Occipital lobe (tissue), 1 donor: ENCODE measurements at regions not wholly inside any gene's neighbourhood (a gene's known extent, or its start where the extent isn't known, plus 50 kb on each side); places are given as distances from the start of the nearest gene placed in this dataset.

Source experiments
- DNase-seq: peaks from one replicate; lab custom pipeline; 2025; lab: John Stamatoyannopoulos, UW

GRCh38 chr13:55219538-55219937, 1921.2 kb upstream of the PRR20A start:
- no peak for DNase-seq

GRCh38 chr13:55229906-55230569, 1910.7 kb upstream of the PRR20A start:
- no peak for DNase-seq

GRCh38 chr13:55230570-55230908, 1910.2 kb upstream of the PRR20A start:
- DNase-seq: no peak

- no peak for DNase-seq
These were observed 1906.4 kb upstream of the PRR20A start for GRCh38 chr13:55234311-55234710.

GRCh38 chr13:55245005-55245644, 1895.6 kb upstream of the PRR20A start:
- DNase-seq: no peak

- DNase-seq: no peak
These were observed 1885.5 kb upstream of the PRR20A start for GRCh38 chr13:55255236-55255635.

GRCh38 chr13:55263045-55263444, 1877.7 kb upstream of the PRR20A start:
- no peak for DNase-seq

- no peak for DNase-seq
These were observed 1874.1 kb upstream of the PRR20A start for GRCh38 chr13:55266644-55267043.

- no peak for DNase-seq
These were observed 1842.5 kb upstream of the PRR20A start for GRCh38 chr13:55298201-55298600.

- no peak for DNase-seq
These were observed 1838.2 kb upstream of the PRR20A start for GRCh38 chr13:55302568-55302967.

- no peak for DNase-seq
These were observed 1832.8 kb upstream of the PRR20A start for GRCh38 chr13:55307909-55308308.

GRCh38 chr13:55341891-55342290, 1798.8 kb upstream of the PRR20A start:
- no peak for DNase-seq

- no peak for DNase-seq
These were observed 1795.5 kb upstream of the PRR20A start for GRCh38 chr13:55345224-55345623.

- DNase-seq: no peak
These were observed 1793.2 kb upstream of the PRR20A start for GRCh38 chr13:55347528-55347927.

GRCh38 chr13:55359067-55359466, 1781.7 kb upstream of the PRR20A start:
- no peak for DNase-seq

GRCh38 chr13:55361141-55361540, 1779.6 kb upstream of the PRR20A start:
- no peak for DNase-seq

- no peak for DNase-seq
These were observed 1774.0 kb upstream of the PRR20A start for GRCh38 chr13:55366676-55367075.

- DNase-seq: no peak
These were observed 1746.2 kb upstream of the PRR20A start for GRCh38 chr13:55394470-55394869.

GRCh38 chr13:55402870-55403269, 1737.8 kb upstream of the PRR20A start:
- no peak for DNase-seq

- DNase-seq: no peak
These were observed 1736.7 kb upstream of the PRR20A start for GRCh38 chr13:55403887-55404487.

- no peak for DNase-seq
These were observed 1730.1 kb upstream of the PRR20A start for GRCh38 chr13:55410398-55411330.

- no peak for DNase-seq
These were observed 1722.6 kb upstream of the PRR20A start for GRCh38 chr13:55418095-55418494.
